Occipital lobe (tissue), 1 donor: ENCODE measurements at regions not wholly inside any gene's neighbourhood (a gene's known extent, or its start where the extent isn't known, plus 50 kb on each side); places are given as distances from the start of the nearest gene placed in this dataset.

Experiments
- DNase-seq: peaks from one replicate; lab custom pipeline; 2025; lab: John Stamatoyannopoulos, UW

DNA sequence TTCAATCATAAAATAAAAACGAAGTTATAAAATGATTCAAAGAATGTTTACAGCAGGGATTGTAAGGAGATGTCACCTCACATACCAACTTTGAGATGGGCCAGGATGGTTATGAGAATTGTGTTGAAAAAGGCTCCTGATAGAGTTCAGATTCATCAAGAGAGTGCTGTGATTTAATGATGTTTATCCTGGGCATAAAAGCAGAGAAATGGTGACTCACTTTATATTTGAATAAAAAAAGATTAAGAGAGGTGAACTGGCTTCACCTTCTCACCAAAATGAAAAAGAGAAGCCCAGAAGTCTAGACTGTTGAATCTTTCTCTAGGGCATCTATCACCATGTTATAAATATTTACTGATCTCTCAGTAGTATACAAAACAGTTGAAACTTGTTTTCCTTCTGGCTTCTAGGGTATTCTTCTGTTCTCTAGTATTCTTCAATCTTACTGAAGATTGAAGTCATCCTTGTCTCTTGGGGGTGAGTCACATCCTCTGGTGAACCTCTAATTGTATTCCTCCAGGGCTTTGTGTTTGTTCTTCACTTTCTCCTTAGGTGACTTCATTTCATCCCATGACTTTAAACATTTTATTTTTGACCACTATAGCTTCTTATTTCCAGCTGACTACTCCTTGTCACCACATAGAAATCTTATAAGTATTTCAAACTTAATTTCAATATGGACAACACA, 1237.3 kb upstream of the C9orf72 start:
- no peak for DNase-seq

DNA sequence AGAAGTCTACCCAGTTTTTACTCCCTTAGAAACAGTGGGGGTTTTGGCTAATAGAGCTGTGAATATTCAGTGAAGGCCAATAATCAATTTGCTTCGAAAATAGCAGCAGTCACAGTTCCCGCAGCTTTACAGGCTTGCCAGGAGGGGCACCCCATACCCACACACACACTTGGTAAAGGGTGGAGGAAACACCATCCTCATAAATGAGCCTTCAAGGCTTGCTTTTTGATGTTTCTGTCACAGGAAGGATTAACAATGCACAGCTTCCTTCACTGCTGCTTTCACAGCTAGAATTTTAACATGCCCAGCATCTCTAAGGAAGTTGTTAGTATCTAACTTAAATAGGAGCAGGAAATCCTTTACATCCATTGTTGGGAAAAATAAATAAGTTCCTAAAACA, 1247.5 kb upstream of the C9orf72 start:
- no peak for DNase-seq

DNA sequence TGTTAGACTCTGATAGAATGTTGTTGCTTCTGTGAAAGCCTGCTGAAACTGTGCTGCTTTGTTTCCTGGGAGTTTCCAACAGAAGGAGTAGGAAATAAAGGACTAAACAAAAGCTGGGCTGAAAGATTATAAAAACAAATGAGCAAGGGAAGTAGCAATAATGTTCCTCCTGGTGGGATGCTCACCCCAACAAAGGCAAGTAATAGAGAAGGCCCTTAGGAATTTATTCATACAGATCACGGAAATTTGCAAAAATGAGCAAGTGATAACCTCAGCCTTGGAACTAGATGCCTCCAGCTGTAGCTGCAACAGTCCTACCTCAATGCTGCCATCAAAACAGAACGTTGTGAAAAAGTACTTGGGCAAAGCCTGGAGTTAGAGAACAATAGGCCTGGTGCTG, 1248.0 kb upstream of the C9orf72 start:
- DNase-seq = no peak

- DNase-seq = no peak
Measured at GRCh38 chr9:28824432-28824963, 1251.2 kb upstream of the C9orf72 start.

DNA sequence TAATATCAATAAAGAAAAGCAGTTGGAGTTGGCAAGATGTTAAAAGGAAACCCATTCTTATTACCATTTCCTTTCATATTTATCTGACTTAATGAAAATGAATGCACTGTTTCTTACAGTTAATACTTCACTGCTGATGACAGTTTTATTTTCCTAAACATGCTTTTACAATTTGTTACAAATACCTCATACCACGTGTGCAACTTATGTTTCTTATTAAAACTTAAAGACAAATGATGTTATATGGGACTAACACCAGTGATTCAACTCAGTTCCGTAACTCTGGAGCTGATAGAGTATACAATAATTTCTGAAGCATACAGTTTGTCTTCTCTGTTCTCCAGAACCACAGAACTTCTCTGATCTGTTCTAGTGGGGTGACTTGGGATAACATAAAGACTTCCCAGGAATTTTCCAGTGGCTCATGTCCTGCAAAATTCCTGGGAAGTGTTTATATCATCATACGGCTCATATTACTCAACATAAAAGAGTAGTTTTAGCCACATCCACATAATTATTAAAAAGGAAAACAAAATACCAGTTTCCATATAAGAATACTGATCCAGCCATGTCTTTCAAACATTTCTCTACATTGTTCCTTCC, 1259.0 kb upstream of the C9orf72 start:
- no peak for DNase-seq

DNA sequence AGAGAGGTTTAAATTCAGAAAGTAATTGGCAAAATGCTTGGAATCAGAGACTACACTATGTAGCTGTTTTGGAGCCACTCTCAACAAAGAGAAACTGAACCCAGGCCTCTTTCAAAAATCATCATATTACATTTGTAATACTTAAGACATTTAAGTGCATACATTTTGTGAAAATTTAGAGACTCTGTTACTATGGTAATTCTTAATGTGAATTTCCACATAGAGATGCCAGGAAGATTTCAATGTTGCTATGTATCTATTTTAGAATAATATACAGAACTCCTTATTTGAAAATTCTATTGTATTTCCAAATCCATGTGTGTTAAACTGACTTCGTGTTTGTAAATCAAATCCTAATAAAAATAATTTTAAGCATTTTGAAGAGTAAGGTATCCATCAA, 1260.9 kb upstream of the C9orf72 start:
- no peak for DNase-seq

DNA sequence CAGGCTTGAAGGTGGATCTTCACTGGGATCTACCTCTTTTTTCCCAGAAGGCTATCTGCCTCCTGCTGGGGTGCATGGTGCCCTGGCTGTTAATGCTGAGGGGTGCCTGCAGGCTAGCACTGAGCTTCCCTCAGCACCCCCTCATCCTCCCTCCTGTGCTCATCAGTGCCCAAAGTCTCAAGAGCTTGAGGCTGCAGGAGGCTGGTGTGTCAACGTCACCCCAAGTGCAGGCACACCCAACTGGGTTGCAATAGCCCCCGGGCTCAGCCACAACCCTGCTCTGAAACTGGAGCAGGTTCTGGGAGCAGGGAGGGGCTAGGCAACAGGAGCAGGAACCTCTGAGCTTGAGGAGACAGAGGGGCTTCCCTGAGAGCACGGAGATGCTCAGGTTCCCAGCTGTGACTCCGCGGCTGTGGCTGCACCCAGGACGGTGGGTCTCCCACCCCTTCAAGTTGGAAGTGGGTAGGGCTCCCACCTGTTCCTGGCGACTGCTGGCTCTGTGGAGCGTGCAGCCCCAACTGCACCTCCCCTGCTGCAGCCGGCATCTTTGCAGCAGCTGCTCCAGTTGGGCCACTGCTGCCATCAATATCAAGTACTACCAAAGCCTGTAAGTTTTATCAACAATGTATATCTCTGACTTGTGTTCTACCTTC, 1266.6 kb upstream of the C9orf72 start:
- DNase-seq = no peak

DNA sequence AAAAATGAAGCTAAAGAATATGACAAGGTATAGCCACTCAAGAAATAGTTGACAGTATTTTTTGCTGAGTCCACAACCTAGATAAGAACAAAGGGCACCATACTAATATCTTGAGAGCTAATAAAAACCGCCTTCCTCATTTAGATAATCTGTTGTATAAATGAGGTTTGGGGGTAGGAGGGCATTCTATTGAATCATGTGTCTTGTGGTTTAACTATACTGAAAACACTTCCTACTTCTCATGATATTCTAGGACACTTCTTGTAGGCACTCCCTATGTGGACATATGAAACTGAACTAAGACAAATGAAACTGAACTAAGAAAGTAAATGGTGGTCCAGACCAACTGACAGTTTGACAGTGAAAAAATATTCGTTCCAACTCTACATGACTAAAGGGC, 1268.5 kb upstream of the C9orf72 start:
- no peak for DNase-seq

DNA sequence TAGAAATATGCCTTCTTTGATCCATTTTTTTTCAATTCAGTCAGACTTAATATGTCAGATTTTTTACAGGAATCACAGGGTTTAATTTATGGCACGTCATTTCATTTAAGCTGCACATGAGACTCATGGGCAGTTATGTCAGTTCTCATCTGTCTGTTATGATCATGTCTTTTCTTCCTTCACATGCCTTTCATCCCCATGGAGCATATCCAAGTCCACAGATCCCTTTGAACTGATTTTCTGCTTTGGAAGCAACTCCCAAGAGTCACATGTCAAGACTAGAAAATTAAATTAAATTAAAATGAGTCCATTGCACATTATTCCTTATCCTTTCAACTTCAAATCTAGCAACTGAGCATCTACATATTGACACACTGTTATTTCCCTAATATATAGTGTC, 1274.0 kb upstream of the C9orf72 start:
- DNase-seq = no peak

GRCh38 chr9:28848671-28849070, 1275.4 kb upstream of the C9orf72 start:
- DNase-seq = no peak

DNA sequence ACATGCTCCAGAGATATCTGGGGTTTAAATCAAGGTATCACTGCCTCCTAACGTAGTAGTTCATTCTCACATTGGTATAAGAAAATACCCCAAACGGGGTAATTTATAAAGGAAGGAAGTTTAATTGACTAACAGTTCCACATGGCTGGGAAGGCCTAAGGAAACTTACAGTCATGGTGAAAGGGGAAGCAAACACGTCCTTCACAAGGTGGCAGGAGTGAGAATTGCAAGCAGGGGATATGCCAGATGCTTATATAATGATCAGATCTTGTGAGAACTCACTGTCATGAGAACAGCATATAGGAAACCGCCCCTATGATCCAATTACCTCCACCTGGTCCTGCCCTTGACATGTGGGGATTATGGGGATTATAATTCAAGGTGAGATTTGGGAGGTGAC, 1280.2 kb upstream of the C9orf72 start:
- no peak for DNase-seq

DNA sequence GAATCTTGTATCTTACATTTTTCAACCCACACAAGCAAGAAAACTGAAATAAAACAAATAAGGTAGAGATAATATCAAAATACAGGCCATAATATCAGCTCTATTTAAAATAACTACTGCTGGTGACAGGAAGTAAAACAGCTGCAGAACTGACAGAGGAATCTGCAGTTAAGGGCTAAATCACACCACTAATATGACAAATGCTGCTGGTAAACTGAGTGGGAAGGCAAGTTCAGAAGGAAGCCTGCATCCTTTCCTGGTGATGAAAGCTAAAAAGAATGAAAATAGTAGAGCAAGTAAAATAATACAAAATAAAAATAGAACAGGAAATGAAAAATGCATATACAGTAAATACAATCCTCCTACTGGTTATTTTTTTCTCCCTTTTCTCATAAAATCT, 1293.7 kb upstream of the C9orf72 start:
- no peak for DNase-seq

- no peak for DNase-seq
Measured at GRCh38 chr9:28868228-28868990, 1295.1 kb upstream of the C9orf72 start.

GRCh38 chr9:28882529-28882928, 1309.2 kb upstream of the C9orf72 start:
- DNase-seq = no peak

- DNase-seq = no peak
Measured at GRCh38 chr9:28883234-28883633, 1310.0 kb upstream of the C9orf72 start.

DNA sequence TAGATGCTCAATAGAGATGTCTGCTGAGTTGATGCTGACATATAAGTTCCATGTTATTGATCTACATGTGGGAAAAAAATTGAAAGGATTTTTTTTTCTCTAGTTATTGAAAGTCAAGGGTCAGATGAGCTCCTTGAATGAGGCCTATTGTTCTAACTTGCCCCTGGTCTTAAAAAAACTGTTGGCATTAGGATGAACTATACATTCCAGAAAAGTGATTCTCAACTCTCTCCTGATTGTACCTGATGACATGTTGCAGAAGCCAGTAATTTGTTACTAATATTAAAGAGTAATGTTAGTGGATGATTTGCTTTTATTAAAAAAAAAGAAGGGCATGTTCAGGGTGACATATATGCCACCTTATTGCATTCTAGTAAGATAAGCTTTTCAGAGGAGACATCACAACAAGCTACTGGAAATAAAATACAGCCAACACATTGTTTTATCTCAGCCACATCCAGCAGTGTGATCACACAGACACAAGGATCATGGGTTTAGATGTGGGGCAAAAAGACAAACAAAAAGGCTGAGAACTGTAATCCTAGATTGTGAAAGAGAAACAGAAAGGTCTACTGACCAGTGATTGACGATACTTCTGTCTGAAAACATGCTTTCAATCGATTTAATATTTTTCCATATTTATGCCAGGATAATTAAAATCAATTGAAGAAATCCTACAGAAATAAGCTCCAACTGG, 1314.1 kb upstream of the C9orf72 start:
- DNase-seq = no peak

DNA sequence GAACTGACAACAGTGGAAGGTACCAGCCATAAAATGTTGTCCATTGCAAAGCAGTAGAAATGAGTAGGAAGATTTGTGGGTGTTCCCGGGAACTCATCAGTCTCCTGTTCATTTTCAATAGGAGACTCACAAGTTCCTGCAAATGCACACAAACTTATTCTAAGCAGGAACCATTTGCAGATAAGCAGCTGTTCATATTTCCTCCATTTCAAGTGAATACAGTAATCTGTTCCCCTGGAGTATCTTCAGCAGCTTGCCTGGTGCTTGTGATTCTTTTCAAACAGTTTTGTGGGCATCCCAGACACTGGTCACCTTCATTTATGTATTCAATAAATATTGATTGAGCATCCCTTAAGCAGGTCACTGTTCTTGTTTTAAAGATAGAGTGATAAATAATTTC, 1315.5 kb upstream of the C9orf72 start:
- no peak for DNase-seq

DNA sequence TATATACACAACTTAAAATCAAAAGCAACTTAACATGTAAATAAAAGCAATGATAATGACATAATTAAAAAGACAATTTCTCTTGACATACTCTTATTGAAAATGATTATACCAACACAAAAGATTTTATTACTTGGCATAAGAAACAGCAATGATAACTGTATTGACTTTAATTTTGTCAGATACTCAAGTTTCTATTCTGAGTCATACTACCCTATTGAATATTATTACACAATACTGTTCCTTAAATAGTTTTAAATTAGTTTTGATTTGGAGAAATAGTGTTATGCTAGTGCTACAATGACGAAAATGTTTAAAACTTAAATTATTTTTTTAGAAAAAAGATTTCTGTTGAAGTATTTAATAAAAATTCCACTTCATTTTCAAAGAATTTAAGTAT, 1319.3 kb upstream of the C9orf72 start:
- DNase-seq = no peak

DNA sequence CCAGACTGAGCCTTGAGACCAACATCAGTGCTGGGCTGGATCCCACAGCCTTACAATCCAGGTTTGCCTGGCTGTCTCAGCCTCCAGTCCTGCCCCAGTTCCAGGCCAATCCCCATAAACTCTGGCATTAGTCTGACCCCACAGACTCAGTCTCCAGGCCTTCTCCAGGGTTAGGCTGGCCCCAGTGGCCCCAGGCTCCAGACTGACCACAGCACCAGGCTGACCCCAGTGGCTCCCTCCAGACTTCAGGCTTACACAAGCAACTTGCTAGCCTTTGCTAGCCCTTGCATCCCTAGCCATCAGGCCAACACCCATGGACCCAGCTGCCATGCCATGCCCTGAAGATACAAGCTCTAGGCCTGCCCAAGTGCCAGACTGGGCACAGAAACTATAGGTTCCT, 1326.0 kb upstream of the C9orf72 start:
- DNase-seq = no peak

- DNase-seq = no peak
Measured at GRCh38 chr9:28899926-28900325, 1326.6 kb upstream of the C9orf72 start.

DNA sequence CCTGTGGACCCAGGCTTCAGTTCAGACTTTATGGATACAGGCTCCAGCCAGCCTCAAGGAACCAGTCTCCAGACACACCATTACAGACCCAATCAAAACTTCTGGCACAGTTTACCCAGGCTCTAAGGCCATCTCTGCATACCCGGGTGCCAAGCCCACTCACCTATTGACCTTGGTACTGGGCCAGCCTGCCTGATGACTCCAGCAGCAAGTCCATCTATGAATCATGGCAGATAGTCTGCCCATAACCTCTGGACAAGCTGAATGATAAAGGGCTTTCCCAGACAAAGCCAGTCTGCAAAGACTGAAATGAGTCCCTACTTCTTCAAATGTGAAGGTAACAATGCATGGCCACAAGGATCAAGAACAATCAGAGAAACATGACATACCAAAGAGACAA, 1327.1 kb upstream of the C9orf72 start:
- DNase-seq = no peak

GRCh38 chr9:28909526-28909925, 1336.2 kb upstream of the C9orf72 start:
- no peak for DNase-seq
